ENCODE measurements at regions not wholly inside any gene's neighbourhood (a gene's known extent, or its start where the extent isn't known, plus 50 kb on each side); places are given as distances from the start of the nearest gene placed in this dataset.
A peak's percentile ranks its signal among the peaks of the same experiment; 100 is the strongest.

DNA sequence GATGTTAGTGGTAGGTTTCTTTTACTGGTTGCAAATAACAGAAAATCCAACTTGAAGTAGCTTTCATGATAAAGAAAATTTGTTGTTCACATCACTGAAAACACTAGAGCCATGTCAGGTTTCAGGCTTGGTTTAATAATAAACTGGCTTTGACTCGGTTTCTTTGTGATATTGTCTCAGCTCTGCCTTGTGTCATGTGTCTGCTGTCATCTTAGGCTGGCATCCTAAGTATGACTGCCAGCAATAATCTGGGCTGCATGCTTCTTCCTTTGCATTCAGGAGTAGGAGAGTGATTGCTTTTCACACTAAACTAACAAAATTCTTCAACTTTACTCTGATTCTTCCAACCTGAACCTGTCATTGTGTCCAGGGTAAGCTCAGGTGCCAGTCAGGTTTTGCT lies 474.0 kb upstream of the B3GALT2 start (continued):
- no peak for TF ChIP-seq ISL1 (CRISPR knock-in tag; IDR thresholded peaks at IDR 0.05)

DNA sequence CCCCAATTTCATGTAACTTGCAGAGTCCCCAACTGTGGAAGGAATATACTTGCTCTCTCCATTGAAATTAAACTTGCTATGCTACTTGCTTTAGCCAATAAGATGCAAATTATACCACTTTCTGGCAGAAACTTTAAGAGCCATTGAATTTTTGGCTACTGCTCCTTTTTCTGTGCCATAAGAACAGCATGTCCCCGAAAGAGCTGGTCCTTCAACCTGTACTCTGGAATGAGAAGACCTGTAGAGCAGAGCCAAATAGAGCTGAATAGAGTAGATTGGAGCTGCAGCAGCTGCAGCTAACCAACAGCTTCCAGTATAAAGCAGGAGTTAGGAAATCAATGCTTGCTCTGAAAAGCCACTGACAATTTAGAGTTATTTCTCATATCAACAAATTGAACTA lies 472.3 kb upstream of the B3GALT2 start:
- ATAC-seq, result no peak
- TF ChIP-seq CSDC2 (CRISPR knock-in tag; IDR thresholded peaks at IDR 0.05) (no peak), ISL1 (CRISPR knock-in tag; IDR thresholded peaks at IDR 0.05) (no peak), ARNTL (CRISPR knock-in tag; IDR thresholded peaks at IDR 0.05; ENCODE audit: borderline replicate concordance, low read depth) (no peak)

DNA sequence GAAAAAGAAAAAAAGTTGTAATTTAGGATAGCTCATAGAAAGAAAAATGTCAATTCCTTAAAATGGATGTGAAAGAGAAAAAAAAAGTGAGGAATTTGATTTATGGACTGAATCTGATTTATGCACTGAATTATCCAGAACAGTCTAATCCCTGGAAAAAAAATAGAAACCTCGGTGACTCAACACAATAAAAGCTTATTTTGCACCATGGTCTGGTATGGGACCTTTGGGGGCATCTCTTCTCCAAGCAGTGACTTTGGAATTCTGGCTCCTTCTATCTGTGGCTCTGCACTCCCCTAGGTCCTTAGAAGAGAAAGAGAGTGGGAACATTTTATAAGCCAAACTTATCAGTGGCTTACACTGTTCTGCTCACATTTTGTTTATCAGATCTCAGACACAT lies 471.7 kb upstream of the B3GALT2 start:
- ATAC-seq, result peak; percentile 25

DNA sequence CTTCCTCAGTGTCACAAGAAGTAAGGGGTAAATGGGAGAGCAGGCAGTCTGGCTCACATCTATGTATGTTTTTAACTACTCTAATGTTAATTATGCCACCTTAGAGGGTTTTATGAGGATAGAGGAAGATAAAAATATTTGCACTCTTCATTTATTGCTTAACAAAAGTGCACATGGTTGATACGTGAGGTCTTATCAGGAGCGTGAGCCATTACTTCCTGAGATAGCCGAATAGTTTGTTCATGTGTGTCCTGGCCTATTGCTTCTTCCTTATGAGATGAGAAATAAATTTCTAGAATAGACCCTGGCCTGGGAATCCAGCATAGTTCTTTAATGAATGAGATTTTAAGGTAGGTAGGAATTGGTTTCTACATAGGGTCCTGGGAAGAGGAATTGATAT lies 471.1 kb upstream of the B3GALT2 start:
- no peak for ATAC-seq
- TF ChIP-seq TCF4 (CRISPR knock-in tag; IDR thresholded peaks at IDR 0.05; ENCODE audit: borderline replicate concordance) (no peak), ZFP30 (CRISPR knock-in tag; IDR thresholded peaks at IDR 0.05) (no peak), TOX (CRISPR knock-in tag; IDR thresholded peaks at IDR 0.05; ENCODE audit: borderline replicate concordance) (no peak), ZNF565 (CRISPR knock-in tag; conservative IDR thresholded peaks at IDR 0.05; ENCODE audit: low read depth) (no peak), RARB (CRISPR knock-in tag; IDR thresholded peaks at IDR 0.05) (no peak), ZFP3 (CRISPR knock-in tag; IDR thresholded peaks at IDR 0.05) (no peak), OSR1 (CRISPR knock-in tag; IDR thresholded peaks at IDR 0.05) (no peak), ZNF8 (CRISPR knock-in tag; IDR thresholded peaks at IDR 0.05) (no peak), BACH2 (CRISPR knock-in tag; IDR thresholded peaks at IDR 0.05; ENCODE audit: borderline replicate concordance) (no peak)
- TF ChIP-seq, protein P1, sequence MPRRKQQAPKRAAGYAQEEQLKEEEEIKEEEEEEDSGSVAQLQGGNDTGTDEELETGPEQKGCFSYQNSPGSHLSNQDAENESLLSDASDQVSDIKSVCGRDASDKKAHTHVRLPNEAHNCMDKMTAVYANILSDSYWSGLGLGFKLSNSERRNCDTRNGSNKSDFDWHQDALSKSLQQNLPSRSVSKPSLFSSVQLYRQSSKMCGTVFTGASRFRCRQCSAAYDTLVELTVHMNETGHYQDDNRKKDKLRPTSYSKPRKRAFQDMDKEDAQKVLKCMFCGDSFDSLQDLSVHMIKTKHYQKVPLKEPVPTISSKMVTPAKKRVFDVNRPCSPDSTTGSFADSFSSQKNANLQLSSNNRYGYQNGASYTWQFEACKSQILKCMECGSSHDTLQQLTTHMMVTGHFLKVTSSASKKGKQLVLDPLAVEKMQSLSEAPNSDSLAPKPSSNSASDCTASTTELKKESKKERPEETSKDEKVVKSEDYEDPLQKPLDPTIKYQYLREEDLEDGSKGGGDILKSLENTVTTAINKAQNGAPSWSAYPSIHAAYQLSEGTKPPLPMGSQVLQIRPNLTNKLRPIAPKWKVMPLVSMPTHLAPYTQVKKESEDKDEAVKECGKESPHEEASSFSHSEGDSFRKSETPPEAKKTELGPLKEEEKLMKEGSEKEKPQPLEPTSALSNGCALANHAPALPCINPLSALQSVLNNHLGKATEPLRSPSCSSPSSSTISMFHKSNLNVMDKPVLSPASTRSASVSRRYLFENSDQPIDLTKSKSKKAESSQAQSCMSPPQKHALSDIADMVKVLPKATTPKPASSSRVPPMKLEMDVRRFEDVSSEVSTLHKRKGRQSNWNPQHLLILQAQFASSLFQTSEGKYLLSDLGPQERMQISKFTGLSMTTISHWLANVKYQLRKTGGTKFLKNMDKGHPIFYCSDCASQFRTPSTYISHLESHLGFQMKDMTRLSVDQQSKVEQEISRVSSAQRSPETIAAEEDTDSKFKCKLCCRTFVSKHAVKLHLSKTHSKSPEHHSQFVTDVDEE (CRISPR knock-in tag; IDR thresholded peaks at IDR 0.05), result no peak
- TF ChIP-seq, protein P2, sequence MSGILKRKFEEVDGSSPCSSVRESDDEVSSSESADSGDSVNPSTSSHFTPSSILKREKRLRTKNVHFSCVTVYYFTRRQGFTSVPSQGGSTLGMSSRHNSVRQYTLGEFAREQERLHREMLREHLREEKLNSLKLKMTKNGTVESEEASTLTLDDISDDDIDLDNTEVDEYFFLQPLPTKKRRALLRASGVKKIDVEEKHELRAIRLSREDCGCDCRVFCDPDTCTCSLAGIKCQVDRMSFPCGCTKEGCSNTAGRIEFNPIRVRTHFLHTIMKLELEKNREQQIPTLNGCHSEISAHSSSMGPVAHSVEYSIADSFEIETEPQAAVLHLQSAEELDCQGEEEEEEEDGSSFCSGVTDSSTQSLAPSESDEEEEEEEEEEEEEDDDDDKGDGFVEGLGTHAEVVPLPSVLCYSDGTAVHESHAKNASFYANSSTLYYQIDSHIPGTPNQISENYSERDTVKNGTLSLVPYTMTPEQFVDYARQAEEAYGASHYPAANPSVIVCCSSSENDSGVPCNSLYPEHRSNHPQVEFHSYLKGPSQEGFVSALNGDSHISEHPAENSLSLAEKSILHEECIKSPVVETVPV (CRISPR knock-in tag; IDR thresholded peaks at IDR 0.05), result no peak

More for the DNA sequence above, 471.7 kb upstream of the B3GALT2 start:
- TF ChIP-seq ISL1 (CRISPR knock-in tag; IDR thresholded peaks at IDR 0.05) (no peak), BACH2 (CRISPR knock-in tag; IDR thresholded peaks at IDR 0.05; ENCODE audit: borderline replicate concordance) (no peak), PPARA (CRISPR knock-in tag; IDR thresholded peaks at IDR 0.05; ENCODE audit: borderline replicate concordance) (no peak), CSDC2 (CRISPR knock-in tag; IDR thresholded peaks at IDR 0.05) (no peak), ZC3H10 (CRISPR knock-in tag; IDR thresholded peaks at IDR 0.05) (no peak), RARB (CRISPR knock-in tag; IDR thresholded peaks at IDR 0.05) (no peak), ARNTL (CRISPR knock-in tag; IDR thresholded peaks at IDR 0.05; ENCODE audit: borderline replicate concordance, low read depth) (no peak), OSR1 (CRISPR knock-in tag; IDR thresholded peaks at IDR 0.05) (no peak), TCF4 (CRISPR knock-in tag; IDR thresholded peaks at IDR 0.05; ENCODE audit: borderline replicate concordance) (no peak), SNAI2 (CRISPR knock-in tag; IDR thresholded peaks at IDR 0.05) (no peak), ZFP3 (CRISPR knock-in tag; IDR thresholded peaks at IDR 0.05) (no peak), ZNF565 (CRISPR knock-in tag; conservative IDR thresholded peaks at IDR 0.05; ENCODE audit: low read depth) (no peak), ESRRG (CRISPR knock-in tag; IDR thresholded peaks at IDR 0.05) (no peak), ZNF70 (CRISPR knock-in tag; IDR thresholded peaks at IDR 0.05) (no peak), ZNF8 (CRISPR knock-in tag; IDR thresholded peaks at IDR 0.05) (no peak), GLIS3 (CRISPR knock-in tag; IDR thresholded peaks at IDR 0.05) (no peak)
- TF ChIP-seq, protein P1 (CRISPR knock-in tag; IDR thresholded peaks at IDR 0.05), result no peak
- TF ChIP-seq, protein P3, sequence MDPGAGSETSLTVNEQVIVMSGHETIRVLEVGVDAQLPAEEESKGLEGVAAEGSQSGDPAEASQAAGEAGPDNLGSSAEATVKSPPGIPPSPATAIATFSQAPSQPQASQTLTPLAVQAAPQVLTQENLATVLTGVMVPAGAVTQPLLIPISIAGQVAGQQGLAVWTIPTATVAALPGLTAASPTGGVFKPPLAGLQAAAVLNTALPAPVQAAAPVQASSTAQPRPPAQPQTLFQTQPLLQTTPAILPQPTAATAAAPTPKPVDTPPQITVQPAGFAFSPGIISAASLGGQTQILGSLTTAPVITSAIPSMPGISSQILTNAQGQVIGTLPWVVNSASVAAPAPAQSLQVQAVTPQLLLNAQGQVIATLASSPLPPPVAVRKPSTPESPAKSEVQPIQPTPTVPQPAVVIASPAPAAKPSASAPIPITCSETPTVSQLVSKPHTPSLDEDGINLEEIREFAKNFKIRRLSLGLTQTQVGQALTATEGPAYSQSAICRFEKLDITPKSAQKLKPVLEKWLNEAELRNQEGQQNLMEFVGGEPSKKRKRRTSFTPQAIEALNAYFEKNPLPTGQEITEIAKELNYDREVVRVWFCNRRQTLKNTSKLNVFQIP (CRISPR knock-in tag; IDR thresholded peaks at IDR 0.05; ENCODE audit: borderline replicate concordance, low read depth), result no peak
- TF ChIP-seq, protein P4, sequence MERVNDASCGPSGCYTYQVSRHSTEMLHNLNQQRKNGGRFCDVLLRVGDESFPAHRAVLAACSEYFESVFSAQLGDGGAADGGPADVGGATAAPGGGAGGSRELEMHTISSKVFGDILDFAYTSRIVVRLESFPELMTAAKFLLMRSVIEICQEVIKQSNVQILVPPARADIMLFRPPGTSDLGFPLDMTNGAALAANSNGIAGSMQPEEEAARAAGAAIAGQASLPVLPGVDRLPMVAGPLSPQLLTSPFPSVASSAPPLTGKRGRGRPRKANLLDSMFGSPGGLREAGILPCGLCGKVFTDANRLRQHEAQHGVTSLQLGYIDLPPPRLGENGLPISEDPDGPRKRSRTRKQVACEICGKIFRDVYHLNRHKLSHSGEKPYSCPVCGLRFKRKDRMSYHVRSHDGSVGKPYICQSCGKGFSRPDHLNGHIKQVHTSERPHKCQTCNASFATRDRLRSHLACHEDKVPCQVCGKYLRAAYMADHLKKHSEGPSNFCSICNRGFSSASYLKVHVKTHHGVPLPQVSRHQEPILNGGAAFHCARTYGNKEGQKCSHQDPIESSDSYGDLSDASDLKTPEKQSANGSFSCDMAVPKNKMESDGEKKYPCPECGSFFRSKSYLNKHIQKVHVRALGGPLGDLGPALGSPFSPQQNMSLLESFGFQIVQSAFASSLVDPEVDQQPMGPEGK (CRISPR knock-in tag; IDR thresholded peaks at IDR 0.05; ENCODE audit: borderline replicate concordance), result no peak
- TF ChIP-seq, protein P2 (CRISPR knock-in tag; IDR thresholded peaks at IDR 0.05), result no peak
